ENCODE measurements at regions not wholly inside any gene's neighbourhood (a gene's known extent, or its start where the extent isn't known, plus 50 kb on each side); places are given as distances from the start of the nearest gene placed in this dataset.

DNA sequence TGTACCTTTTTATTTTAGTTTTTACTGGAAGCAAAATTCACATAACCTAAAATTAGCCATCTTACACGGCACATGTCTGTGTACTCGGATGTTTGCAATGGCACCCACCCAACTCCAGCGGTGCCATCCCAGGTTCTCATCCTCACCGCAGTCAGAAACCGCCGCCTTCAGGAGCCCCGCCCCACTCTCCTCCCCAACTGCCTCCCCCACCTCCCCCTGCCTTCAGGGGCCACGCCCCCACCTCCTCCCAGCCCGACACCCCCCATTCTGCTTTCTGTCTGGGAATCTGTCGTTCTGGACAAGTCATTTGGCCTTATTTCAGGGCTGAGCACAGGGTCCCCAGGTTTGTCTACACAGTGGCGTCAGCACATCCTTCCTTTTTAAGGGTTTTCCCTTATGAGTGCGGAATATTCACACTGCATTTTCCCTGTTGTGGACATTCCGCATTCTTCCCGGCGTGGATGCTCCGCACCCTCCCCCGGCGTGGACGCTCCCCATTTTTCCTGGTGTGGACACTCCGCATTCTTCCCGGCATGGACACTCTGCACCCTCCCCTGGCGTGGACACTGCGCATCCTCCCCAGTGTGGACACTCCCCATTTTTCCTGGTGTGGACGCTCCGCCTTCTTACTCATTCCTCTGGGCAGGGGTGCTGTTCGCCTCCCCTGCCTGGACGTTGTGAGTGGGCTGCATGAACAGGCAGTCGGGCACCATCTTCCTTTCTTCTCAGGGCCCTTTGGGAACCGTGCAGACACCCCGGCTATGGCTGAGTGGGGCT lies 135.4 kb upstream of the NKX1-1 start:
- H3K4me3 ChIP-seq (ENCODE audit: low read length), result no peak overlapping the region
- no peak for DNase-seq (ENCODE audit: low read depth, low spot score)
- no peaks in the 10 kb centered on the region for H3K4me1 ChIP-seq (ENCODE audit: control insufficient read depth, insufficient read depth, low read length)
- H3K9me3 ChIP-seq (ENCODE audit: control insufficient read depth, insufficient read depth, low read length), result no peaks in the 10 kb centered on the region
- no peak overlapping the region for H3K27ac ChIP-seq (ENCODE audit: low read length)
- no peaks in the 10 kb centered on the region for H3K36me3 ChIP-seq (ENCODE audit: control insufficient read depth, insufficient read depth, low read length)
- WGBS (ENCODE audit: insufficient coverage, insufficient read length), result no CpG with 5 or more reads among the region's 30 CpGs
- H3K27me3 ChIP-seq (ENCODE audit: control insufficient read depth, insufficient read depth, low read length), result no peaks in the 10 kb centered on the region

DNA sequence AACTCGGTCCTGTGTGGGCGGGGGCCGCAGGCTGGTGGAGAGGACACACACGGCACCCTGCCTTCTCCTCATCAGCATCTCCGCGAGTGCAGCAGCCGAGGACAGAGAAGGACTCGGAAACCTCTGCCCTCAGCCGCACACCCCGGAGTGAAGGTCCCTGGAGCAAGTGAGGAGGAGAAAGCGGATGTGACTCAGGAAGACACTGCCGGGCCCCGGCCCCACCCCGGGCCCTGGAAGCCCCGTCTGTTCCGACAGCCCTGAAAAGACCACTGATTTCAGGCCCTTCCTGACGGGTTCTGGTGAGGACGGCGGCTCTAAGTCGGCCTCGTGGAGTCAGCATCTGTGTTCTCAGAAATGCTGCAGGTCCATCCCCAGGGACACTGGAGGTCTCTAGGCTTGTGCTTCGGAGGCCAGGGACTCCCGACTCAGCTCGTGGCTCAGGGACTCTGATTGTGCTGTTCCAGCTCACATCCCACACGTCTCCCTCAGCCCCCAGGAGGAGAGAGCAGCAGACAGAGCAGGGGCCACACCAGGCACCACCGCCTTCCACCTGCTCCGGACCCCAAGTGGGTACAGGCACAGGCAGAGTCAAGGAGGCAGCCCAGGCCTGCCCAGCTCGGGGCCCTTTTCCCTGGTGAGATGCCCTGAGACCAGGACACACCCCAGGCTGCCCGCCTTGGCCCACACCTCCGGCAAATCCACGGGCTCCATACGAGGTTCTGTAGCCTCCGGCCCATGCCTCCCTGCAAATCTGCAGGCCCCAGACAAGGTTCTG lies 134.5 kb upstream of the NKX1-1 start:
- WGBS (ENCODE audit: insufficient coverage, insufficient read length), result no CpG with 5 or more reads among the region's 33 CpGs
- H3K27me3 ChIP-seq (ENCODE audit: control insufficient read depth, insufficient read depth, low read length), result no peaks in the 10 kb centered on the region

DNA sequence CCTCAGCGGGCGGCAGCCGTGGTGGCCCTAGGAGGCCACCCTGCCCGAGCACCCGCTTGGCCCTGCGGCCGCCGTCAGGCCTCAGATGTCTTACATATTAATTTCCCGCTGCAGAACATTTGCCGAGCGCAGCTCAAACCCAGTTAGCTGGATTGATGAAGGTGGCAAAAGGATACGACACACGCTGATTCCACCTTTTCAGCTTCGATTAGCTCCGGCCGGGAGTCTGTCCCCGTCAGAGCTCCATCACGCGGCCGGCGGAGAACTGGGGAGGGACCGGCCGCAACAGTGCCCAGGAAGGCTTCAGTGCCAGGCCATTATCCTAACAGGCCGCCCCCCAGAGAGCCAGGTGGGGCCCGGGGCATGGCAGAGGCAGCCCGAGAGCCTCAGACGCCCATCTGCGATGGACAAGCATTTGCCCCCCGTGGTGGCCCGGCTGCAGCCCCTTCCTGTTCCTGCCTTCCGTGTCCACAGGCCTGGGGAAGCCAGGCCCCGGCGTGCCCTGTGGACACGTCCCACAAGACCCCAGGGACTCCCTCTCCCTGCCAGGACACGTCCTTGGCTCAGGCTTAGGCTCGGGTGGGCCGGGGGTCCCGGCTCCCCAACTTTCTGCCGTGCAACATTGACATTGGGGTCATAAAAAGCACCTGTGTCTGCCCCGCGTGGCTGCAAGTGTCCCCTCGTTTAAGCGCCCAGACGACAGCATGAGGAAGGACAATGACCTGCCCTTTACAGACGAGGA lies 133.8 kb upstream of the NKX1-1 start:
- Histone ChIP-seq H3K4me3 (ENCODE audit: low read length) (no peak overlapping the region), H3K27ac (ENCODE audit: low read length) (no peak overlapping the region), H3K4me1 (ENCODE audit: control insufficient read depth, insufficient read depth, low read length) (no peaks in the 10 kb centered on the region), H3K36me3 (ENCODE audit: control insufficient read depth, insufficient read depth, low read length) (no peaks in the 10 kb centered on the region), H3K9me3 (ENCODE audit: control insufficient read depth, insufficient read depth, low read length) (no peaks in the 10 kb centered on the region), H3K27me3 (ENCODE audit: control insufficient read depth, insufficient read depth, low read length) (no peaks in the 10 kb centered on the region)
- WGBS (ENCODE audit: insufficient coverage, insufficient read length), result no CpG with 5 or more reads among the region's 45 CpGs
- DNase-seq (ENCODE audit: low read depth, low spot score), result no peak

More for the DNA sequence above, 134.5 kb upstream of the NKX1-1 start:
- no peak for DNase-seq (ENCODE audit: low read depth, low spot score)
- Histone ChIP-seq H3K4me3 (ENCODE audit: low read length) (no peak overlapping the region), H3K9me3 (ENCODE audit: control insufficient read depth, insufficient read depth, low read length) (no peaks in the 10 kb centered on the region), H3K4me1 (ENCODE audit: control insufficient read depth, insufficient read depth, low read length) (no peaks in the 10 kb centered on the region), H3K36me3 (ENCODE audit: control insufficient read depth, insufficient read depth, low read length) (no peaks in the 10 kb centered on the region), H3K27ac (ENCODE audit: low read length) (no peak overlapping the region)

DNA sequence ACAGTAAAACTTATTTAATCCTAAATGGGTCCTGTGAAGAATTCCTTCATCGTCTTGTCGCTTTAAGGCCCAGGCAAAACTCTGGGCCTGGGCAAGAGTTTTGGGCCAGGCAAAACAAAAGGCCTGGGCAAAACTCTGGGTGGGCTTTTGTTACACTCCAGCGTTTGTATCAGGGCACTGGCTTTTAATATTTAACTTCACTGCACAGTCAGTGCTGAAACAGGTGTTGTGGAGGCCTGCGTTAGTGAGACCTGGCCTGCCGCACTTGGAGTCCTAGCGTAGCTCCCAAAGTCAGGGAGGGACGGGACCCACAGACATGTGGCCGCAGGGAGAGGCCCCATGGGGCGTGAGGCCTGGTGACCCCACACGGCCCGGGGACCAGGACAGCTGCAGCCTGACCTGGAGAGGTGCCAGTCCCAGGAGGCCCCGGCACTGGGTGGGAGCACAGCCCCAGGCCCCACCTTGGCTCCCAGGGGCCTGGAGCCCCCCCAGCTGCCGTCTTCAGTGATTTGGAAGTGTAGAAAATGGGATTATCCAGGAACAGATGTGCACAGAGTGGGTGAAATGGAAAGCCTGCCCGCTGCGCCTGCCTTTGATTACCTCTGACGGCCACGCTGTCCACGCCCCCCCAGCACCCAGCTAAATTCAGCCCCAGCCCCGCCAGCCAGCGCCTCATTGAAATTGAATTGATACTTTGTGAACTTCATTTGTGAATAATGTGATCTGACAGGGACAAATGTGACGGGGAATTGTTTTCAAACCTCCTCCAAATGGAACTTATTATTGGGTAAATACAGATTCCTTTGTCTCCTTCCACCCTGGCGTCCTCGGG lies 132.9 kb upstream of the NKX1-1 start:
- Histone ChIP-seq H3K36me3 (ENCODE audit: control insufficient read depth, insufficient read depth, low read length) (no peaks in the 10 kb centered on the region), H3K4me1 (ENCODE audit: control insufficient read depth, insufficient read depth, low read length) (no peaks in the 10 kb centered on the region), H3K9me3 (ENCODE audit: control insufficient read depth, insufficient read depth, low read length) (no peaks in the 10 kb centered on the region), H3K27ac (ENCODE audit: low read length) (no peak overlapping the region), H3K27me3 (ENCODE audit: control insufficient read depth, insufficient read depth, low read length) (no peaks in the 10 kb centered on the region), H3K4me3 (ENCODE audit: low read length) (no peak overlapping the region)
- no peak for DNase-seq (ENCODE audit: low read depth, low spot score)
- WGBS (ENCODE audit: insufficient coverage, insufficient read length), result no CpG with 5 or more reads among the region's 23 CpGs

DNA sequence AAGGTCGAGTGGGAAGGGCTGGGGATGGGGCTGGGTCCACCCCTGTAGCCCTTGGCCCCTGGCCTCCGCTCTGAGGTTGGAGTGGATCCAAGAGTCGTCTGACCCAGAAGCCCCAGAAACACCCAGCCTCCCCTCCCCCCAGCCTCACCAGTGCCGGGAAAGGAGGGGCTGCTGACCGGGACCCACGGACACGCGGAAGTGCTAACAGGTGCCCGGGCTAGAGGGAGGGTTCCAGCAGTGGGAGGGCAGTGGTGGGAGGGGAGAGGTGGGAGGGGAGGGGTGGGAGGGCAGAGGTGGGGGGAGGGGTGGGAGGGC lies 131.8 kb upstream of the NKX1-1 start:
- Histone ChIP-seq H3K27me3 (ENCODE audit: control insufficient read depth, insufficient read depth, low read length) (no peaks in the 10 kb centered on the region), H3K9me3 (ENCODE audit: control insufficient read depth, insufficient read depth, low read length) (no peaks in the 10 kb centered on the region), H3K36me3 (ENCODE audit: control insufficient read depth, insufficient read depth, low read length) (no peaks in the 10 kb centered on the region), H3K4me1 (ENCODE audit: control insufficient read depth, insufficient read depth, low read length) (no peaks in the 10 kb centered on the region), H3K4me3 (ENCODE audit: low read length) (no peak overlapping the region), H3K27ac (ENCODE audit: low read length) (no peak overlapping the region)
- WGBS (ENCODE audit: insufficient coverage, insufficient read length), result no CpG with 5 or more reads among the region's 9 CpGs
- DNase-seq (ENCODE audit: low read depth, low spot score), result no peak

DNA sequence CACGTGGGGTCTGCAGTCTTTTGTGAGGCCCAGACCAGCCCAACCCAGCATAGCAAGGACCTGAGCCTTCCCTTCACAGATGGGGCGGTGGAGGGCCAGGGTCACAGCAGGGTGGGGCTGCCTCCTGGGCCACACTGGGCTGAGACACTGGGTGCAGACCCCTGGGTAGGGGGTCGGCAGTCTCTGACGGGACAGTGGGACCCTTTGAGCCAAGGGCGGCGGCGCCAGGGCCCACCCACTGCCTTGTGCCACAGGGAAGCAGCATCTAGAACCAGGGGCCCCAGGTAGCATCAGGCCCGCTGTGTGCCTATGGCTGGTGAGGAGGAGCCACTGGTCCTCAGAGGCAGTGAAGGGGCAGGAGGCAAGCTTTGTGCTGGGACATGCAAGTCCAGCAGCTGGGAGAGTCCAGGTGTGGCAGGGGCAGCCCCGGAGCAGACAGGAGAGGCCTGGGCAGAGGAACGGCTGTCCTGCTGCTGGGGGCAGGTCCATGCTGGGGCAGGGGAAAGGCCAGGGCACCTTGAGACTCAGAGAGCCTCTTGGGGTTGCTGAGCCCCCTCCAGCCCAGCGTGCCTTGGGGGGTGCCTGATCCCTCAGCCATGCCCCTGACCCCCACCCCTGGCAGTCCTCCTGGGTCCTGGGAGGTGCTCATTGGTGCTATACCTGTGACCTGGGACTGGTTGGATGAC lies 131.3 kb upstream of the NKX1-1 start:
- DNase-seq (ENCODE audit: low read depth, low spot score), result no peak
- no peak overlapping the region for H3K4me3 ChIP-seq (ENCODE audit: low read length)
- no peaks in the 10 kb centered on the region for H3K4me1 ChIP-seq (ENCODE audit: control insufficient read depth, insufficient read depth, low read length)
- no peaks in the 10 kb centered on the region for H3K27me3 ChIP-seq (ENCODE audit: control insufficient read depth, insufficient read depth, low read length)
- H3K9me3 ChIP-seq (ENCODE audit: control insufficient read depth, insufficient read depth, low read length), result no peaks in the 10 kb centered on the region
- no peaks in the 10 kb centered on the region for H3K36me3 ChIP-seq (ENCODE audit: control insufficient read depth, insufficient read depth, low read length)
- no peak overlapping the region for H3K27ac ChIP-seq (ENCODE audit: low read length)
- no CpG with 5 or more reads among the region's 11 CpGs for WGBS (ENCODE audit: insufficient coverage, insufficient read length)

DNA sequence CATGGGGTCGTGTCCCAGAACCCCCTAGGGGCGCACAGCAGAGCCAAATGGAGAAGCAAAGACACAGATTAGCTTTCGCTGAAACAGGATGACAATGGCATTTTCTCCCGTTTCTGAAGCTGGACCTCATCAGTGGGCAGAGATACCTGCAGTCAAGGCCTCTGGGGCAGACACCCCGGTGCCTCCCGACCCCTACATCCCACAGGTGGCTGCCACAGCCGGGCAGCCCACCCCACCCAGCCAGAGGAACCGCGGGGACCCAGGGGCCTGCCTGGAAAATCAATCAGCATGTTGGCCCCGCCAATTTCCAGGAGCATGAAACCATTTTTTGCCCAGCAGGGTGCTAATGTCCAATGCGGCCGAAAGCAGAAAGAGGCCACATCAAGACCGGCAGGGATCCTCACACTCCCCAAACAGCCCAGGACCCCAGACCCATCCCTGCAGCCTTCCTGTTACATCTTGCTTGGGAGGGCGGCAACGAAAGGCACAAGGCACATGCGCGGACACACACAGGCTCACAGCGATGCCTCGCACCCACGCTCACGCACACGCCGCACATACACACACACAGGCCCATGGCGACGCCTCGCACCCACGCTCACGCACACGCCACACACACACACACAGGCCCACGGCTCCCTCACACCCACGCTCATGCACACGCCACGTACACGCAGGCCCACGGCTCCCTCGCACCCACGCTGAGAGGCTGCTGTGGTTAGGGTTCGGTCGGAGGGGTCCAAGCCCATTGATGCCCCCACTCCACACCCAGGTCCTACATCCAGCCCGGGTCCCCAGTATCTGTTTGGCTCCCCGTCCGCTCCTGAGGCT lies 130.6 kb upstream of the NKX1-1 start:
- H3K4me1 ChIP-seq (ENCODE audit: control insufficient read depth, insufficient read depth, low read length), result no peaks in the 10 kb centered on the region
- H3K9me3 ChIP-seq (ENCODE audit: control insufficient read depth, insufficient read depth, low read length), result no peaks in the 10 kb centered on the region
- H3K27ac ChIP-seq (ENCODE audit: low read length), result no peak overlapping the region
- H3K36me3 ChIP-seq (ENCODE audit: control insufficient read depth, insufficient read depth, low read length), result no peaks in the 10 kb centered on the region
- H3K27me3 ChIP-seq (ENCODE audit: control insufficient read depth, insufficient read depth, low read length), result no peaks in the 10 kb centered on the region
- no peak for DNase-seq (ENCODE audit: low read depth, low spot score)
- no peak overlapping the region for H3K4me3 ChIP-seq (ENCODE audit: low read length)
- 100% methylated on average over 5 of the region's 42 CpGs for WGBS (ENCODE audit: insufficient coverage, insufficient read length)

DNA sequence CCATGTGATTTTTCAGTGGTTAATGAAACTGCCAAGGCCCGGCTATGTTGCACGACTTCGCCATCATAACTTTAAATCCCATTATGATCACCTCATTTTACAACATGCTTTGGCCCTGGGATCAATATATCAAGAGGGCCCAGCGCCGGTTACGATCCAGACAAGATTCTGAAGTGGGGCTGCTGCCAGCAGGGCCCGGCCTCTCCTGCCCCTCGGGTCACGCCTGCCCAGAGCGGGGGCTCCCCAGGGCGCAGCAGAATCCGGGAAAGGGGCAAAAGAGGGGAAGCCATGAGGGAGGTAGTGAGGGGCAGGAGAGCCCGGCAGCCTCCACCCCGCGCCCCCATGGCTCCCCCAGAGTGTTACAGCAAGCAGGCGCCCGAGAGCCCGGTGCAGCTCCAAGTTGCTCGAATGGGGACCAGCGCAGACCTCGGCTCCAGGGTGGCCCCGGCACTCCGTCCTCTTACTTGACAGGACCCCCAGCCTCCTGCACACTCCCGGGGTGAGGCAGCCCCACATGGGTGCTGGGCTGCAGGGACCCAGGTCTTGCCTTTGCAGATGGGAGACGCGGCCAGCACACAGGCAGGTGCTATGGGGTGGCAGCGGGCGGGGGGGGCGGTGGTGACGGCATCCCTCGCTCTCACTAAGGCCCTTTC lies 129.8 kb upstream of the NKX1-1 start:
- no peak overlapping the region for H3K27ac ChIP-seq (ENCODE audit: low read length)
- no peaks in the 10 kb centered on the region for H3K27me3 ChIP-seq (ENCODE audit: control insufficient read depth, insufficient read depth, low read length)
- H3K9me3 ChIP-seq (ENCODE audit: control insufficient read depth, insufficient read depth, low read length), result no peaks in the 10 kb centered on the region
- no CpG with 5 or more reads among the region's 31 CpGs for WGBS (ENCODE audit: insufficient coverage, insufficient read length)
- no peaks in the 10 kb centered on the region for H3K4me1 ChIP-seq (ENCODE audit: control insufficient read depth, insufficient read depth, low read length)
- no peak for DNase-seq (ENCODE audit: low read depth, low spot score)
- no peak overlapping the region for H3K4me3 ChIP-seq (ENCODE audit: low read length)
- no peaks in the 10 kb centered on the region for H3K36me3 ChIP-seq (ENCODE audit: control insufficient read depth, insufficient read depth, low read length)

All from iPS DF 6.9 (cell line).